ENCODE measurements at regions not wholly inside any gene's neighbourhood (a gene's known extent, or its start where the extent isn't known, plus 50 kb on each side); places are given as distances from the start of the nearest gene placed in this dataset.

DNA sequence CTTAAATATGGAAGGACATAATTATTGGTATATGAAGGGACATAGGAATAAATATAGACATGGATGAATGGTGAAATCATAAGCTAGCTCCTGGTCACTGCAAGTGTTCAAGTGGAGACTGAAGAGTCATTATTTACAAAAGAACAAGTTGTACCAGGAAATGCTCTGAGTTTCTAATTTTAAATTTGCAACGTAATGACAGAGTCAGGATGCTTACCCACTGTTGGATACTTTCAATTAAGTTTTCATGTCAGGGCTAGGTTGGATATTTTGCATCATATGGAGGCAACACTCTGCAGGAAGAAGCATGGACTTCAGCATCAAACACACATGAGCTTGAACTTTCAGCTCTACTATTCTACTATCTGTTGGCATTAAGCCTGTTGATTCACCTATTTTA lies 499.6 kb upstream of the C1orf87 start:
- TF ChIP-seq, protein P1, sequence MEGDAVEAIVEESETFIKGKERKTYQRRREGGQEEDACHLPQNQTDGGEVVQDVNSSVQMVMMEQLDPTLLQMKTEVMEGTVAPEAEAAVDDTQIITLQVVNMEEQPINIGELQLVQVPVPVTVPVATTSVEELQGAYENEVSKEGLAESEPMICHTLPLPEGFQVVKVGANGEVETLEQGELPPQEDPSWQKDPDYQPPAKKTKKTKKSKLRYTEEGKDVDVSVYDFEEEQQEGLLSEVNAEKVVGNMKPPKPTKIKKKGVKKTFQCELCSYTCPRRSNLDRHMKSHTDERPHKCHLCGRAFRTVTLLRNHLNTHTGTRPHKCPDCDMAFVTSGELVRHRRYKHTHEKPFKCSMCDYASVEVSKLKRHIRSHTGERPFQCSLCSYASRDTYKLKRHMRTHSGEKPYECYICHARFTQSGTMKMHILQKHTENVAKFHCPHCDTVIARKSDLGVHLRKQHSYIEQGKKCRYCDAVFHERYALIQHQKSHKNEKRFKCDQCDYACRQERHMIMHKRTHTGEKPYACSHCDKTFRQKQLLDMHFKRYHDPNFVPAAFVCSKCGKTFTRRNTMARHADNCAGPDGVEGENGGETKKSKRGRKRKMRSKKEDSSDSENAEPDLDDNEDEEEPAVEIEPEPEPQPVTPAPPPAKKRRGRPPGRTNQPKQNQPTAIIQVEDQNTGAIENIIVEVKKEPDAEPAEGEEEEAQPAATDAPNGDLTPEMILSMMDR (conservative IDR thresholded peaks at IDR 0.05; ENCODE audit: low read length): no peak
- TF ChIP-seq EZH2phosphoT487 (IDR thresholded peaks at IDR 0.05; ENCODE audit: borderline replicate concordance, low read depth, low read length): no peak

Measured in OCI-LY7 (cell line).